SK-N-SH (cell line): ENCODE measurements at regions not wholly inside any gene's neighbourhood (a gene's known extent, or its start where the extent isn't known, plus 50 kb on each side); places are given as distances from the start of the nearest gene placed in this dataset.

Experiments
- CTCF ChIA-PET: fragments of 300-600, 350-600 bp; formaldehyde crosslinking; extraction: SDS; loops from one replicate; lab custom pipeline; 2021; lab: Yijun Ruan, JAX
- POLR2A ChIA-PET: fragments of 350-600 bp; sonication (Branson Sonifier 250); formaldehyde crosslinking; extraction: SDS; loops from one replicate; lab custom pipeline; 2020; ENCODE audit warnings: antibody characterized with exemption, inconsistent platforms; lab: Yijun Ruan, JAX
- DNase-seq: peaks from one replicate; pipeline ENCODE4 v3.0.0; 2012
- H2AFZ ChIP-seq: fragments of 200-600 bp; sonication (generic); 2 replicates; pipeline ENCODE4 v1.8.1; 2016; ENCODE audit warnings: antibody characterized with exemption, mild to moderate bottlenecking, low read depth
- H3F3A ChIP-seq: fragments of 200-600 bp; sonication (generic); replicated peaks from 2 replicates; pipeline ENCODE3; 2016; ENCODE audit warnings: antibody characterized with exemption, mild to moderate bottlenecking; ENCODE audit not compliant: insufficient read depth
- H3K27ac ChIP-seq, 2 experiments: fragments of 200-500 bp in 1 of 2; fragments of 200-600 bp in 1 of 2; sonication (Bioruptor generic) in 1 of 2; sonication (generic), shearing (Covaris generic) in 1 of 2; 2 replicates each; pipeline versions ENCODE4 v1.5.1 to v1.6.1; 2014 to 2016; ENCODE audit warnings: low read depth in 2 of 2, inconsistent platforms in 1 of 2, low read length in 1 of 2, mild to moderate bottlenecking in 1 of 2, mixed read lengths in 1 of 2
- H3K27me3 ChIP-seq: fragments of 200-600 bp; sonication (generic), shearing (Covaris generic); 2 replicates; pipeline ENCODE4 v1.6.1; 2016; ENCODE audit warnings: mixed run types; ENCODE audit not compliant: insufficient read depth
- H3K36me3 ChIP-seq, 2 experiments: fragments of 200-500 bp in 1 of 2; fragments of 200-600 bp in 1 of 2; sonication (Bioruptor generic) in 1 of 2; sonication (generic) in 1 of 2; replicated peaks in 1 of 2; 2 replicates each; pipeline versions ENCODE3 to v1.5.1; 2014 to 2016; ENCODE audit warnings: low read length in 1 of 2, mild to moderate bottlenecking in 1 of 2; ENCODE audit not compliant: insufficient read depth in 2 of 2, control insufficient read depth in 1 of 2
- H3K4me1 ChIP-seq, 2 experiments: fragments of 200-500 bp in 1 of 2; fragments of 200-600 bp in 1 of 2; sonication (Bioruptor generic) in 1 of 2; sonication (generic), shearing (Covaris generic) in 1 of 2; 2 replicates each; pipeline versions ENCODE4 v1.5.1 to v1.6.1; 2014 to 2016; ENCODE audit warnings: low read depth in 1 of 2, low read length in 1 of 2, mixed run types in 1 of 2; ENCODE audit not compliant: insufficient read depth in 2 of 2, control insufficient read depth in 1 of 2
- H3K4me2 ChIP-seq: fragments of 200-600 bp; sonication (generic), shearing (Covaris generic); 2 replicates; pipeline ENCODE4 v1.6.1; 2017; ENCODE audit warnings: mixed run types
- H3K4me3 ChIP-seq, 2 experiments: fragments of 200-500 bp in 1 of 2; fragments of 200-600 bp in 1 of 2; sonication (Bioruptor generic) in 1 of 2; sonication (generic), shearing (Covaris generic) in 1 of 2; 2 replicates each; pipeline versions ENCODE4 v1.5.1 to v1.8.1; 2014 to 2016; ENCODE audit warnings: low read depth in 2 of 2, inconsistent platforms in 1 of 2, low read length in 1 of 2, mild to moderate bottlenecking in 1 of 2, mixed read lengths in 1 of 2, moderate library complexity in 1 of 2
- H3K79me2 ChIP-seq: fragments of 200-600 bp; sonication (generic); 2 replicates; pipeline ENCODE4 v1.8.1; 2017; ENCODE audit warnings: mild to moderate bottlenecking; ENCODE audit not compliant: insufficient read depth
- H3K9ac ChIP-seq: fragments of 200-600 bp; sonication (generic); 2 replicates; pipeline ENCODE4 v1.6.1; 2017; ENCODE audit warnings: mixed run types
- H3K9me2 ChIP-seq: fragments of 200-600 bp; sonication (generic); 2 replicates; pipeline ENCODE4 v1.6.1; 2017; ENCODE audit warnings: mixed run types
- H3K9me3 ChIP-seq: fragments of 200-600 bp; sonication (generic); 2 replicates; pipeline ENCODE4 v1.6.1; 2017; ENCODE audit warnings: mixed run types, mild to moderate bottlenecking, moderate library complexity
- H4K20me1 ChIP-seq: fragments of 200-600 bp; sonication (generic); 2 replicates; pipeline ENCODE4 v1.6.1; 2017; ENCODE audit warnings: mild to moderate bottlenecking, mixed run types; ENCODE audit not compliant: insufficient read depth
- CHD2 ChIP-seq: fragments of 150-350 bp; IDR thresholded peaks from 2 replicates; pipeline ENCODE4 v1.6.1; 2018; ENCODE audit warnings: low read length; ENCODE audit not compliant: partially characterized antibody
- CTCF ChIP-seq: fragments of 200-600 bp; sonication (generic); IDR thresholded peaks from 2 replicates; pipeline ENCODE4 v1.6.1; 2017; ENCODE audit warnings: antibody characterized with exemption, mild to moderate bottlenecking, moderate library complexity
- EZH2phosphoT487 ChIP-seq: fragments of 200-600 bp; sonication (generic); IDR thresholded peaks from 2 replicates; pipeline ENCODE4 v1.6.1; 2017; ENCODE audit warnings: low read depth, mixed run types, mild to moderate bottlenecking, antibody characterized with exemption, moderate library complexity, borderline replicate concordance
- FOSL2 ChIP-seq: IDR thresholded peaks from 2 replicates; pipeline ENCODE4 v1.4.0; 2012; ENCODE audit warnings: low read depth, mild to moderate bottlenecking, moderate library complexity, borderline replicate concordance
- FOXM1 ChIP-seq: IDR thresholded peaks from 2 replicates; pipeline ENCODE4 v1.4.0; 2012; ENCODE audit warnings: low read depth, mild to moderate bottlenecking
- MAX ChIP-seq: IDR thresholded peaks from 2 replicates; pipeline ENCODE4 v1.4.0; 2012; ENCODE audit warnings: low read depth
- NFIC ChIP-seq: IDR thresholded peaks from 2 replicates; pipeline ENCODE4 v1.4.0; 2012; ENCODE audit warnings: borderline replicate concordance
- NRF1 ChIP-seq: IDR thresholded peaks from 2 replicates; pipeline ENCODE4 v1.6.1; 2012; ENCODE audit warnings: low read depth, mild to moderate bottlenecking, low read length
- POLR2AphosphoS5 ChIP-seq: IDR thresholded peaks from 2 replicates; pipeline ENCODE4 v1.6.1; 2012; ENCODE audit warnings: low read depth, low read length
- RAD21 ChIP-seq: IDR thresholded peaks from 2 replicates; pipeline ENCODE4 v1.6.1; 2012; ENCODE audit warnings: mild to moderate bottlenecking, low read length
- RCOR1 ChIP-seq: fragments of 150-350 bp; IDR thresholded peaks from 2 replicates; pipeline ENCODE4 v1.6.1; 2017; ENCODE audit warnings: antibody characterized with exemption, low read length
- RFX5 ChIP-seq: IDR thresholded peaks from 2 replicates; pipeline ENCODE4 v1.6.1; 2012; ENCODE audit warnings: mild to moderate bottlenecking, improper control_type of control experiment, low read length
- RXRA ChIP-seq: IDR thresholded peaks from 2 replicates; pipeline ENCODE4 v1.4.0; 2012; ENCODE audit warnings: low read depth, mild to moderate bottlenecking, borderline replicate concordance
- TAF1 ChIP-seq: IDR thresholded peaks from 2 replicates; pipeline ENCODE4 v1.6.1; 2012; ENCODE audit warnings: low read depth, mild to moderate bottlenecking, low read length, moderate library complexity, borderline replicate concordance
- TCF12 ChIP-seq: IDR thresholded peaks from 2 replicates; pipeline ENCODE4 v1.4.0; 2012
- TEAD4 ChIP-seq: IDR thresholded peaks from 2 replicates; pipeline ENCODE4 v1.4.0; 2012; ENCODE audit warnings: mild to moderate bottlenecking, borderline replicate concordance; ENCODE audit not compliant: insufficient read depth
- USF2 ChIP-seq: fragments of 150-350 bp; IDR thresholded peaks from 2 replicates; pipeline ENCODE4 v1.6.1; 2017; ENCODE audit warnings: antibody characterized with exemption, low read length, low read depth, borderline replicate concordance
- WGBS: methylation state at CpG from one replicate; pipeline ENCODE4 v1.1.6; 2017; ENCODE audit warnings: low lambda C conversion rate; 5-methylcytosine and 5-hydroxymethylcytosine counted together

- no peaks in the 10 kb centered on the region for H3K36me3 ChIP-seq
- H3K27ac ChIP-seq: no peak overlapping the region
- no peaks in the 10 kb centered on the region for H3F3A ChIP-seq
- no peak for DNase-seq
- H3K9me3 ChIP-seq: no peaks in the 10 kb centered on the region
- 14% methylated on average over 1 of the region's 1 CpG for WGBS
- H2AFZ ChIP-seq: no peak overlapping the region
- no peaks in the 10 kb centered on the region for H3K79me2 ChIP-seq
- H4K20me1 ChIP-seq: no peaks in the 10 kb centered on the region
- no peaks in the 10 kb centered on the region for H3K9me2 ChIP-seq
- peaks cover under 1% of the 10 kb centered on the region; the same call in 1 of the 2 replicates for H3K27me3 ChIP-seq
- ChIA-PET POLR2A (no interaction called here), CTCF (interaction anchor here (0.7 kb wide), 1 partner anchor 469 kb away, joined by 4 read pairs; no protein-coding TSS in a partner anchor)
- no peak overlapping the region for H3K4me3 ChIP-seq
- H3K4me2 ChIP-seq: no peak overlapping the region
- no peak overlapping the region for H3K9ac ChIP-seq
- TF ChIP-seq RXRA (no peak), RCOR1 (no peak), RFX5 (no peak), CHD2 (no peak), EZH2phosphoT487 (no peak), RAD21 (no peak), FOXM1 (no peak), TAF1 (no peak), NFIC (no peak)
- no peaks in the 10 kb centered on the region for H3K4me1 ChIP-seq
Measured at GRCh38 chr14:26744903-26745302, 147.1 kb upstream of the NOVA1 start.

- no peak overlapping the region for H3K4me2 ChIP-seq
- no peaks in the 10 kb centered on the region for H3K36me3 ChIP-seq
- no peaks in the 10 kb centered on the region; the same call in 1 of the 2 replicates for H3K27me3 ChIP-seq
- ChIA-PET CTCF (no interaction called here), POLR2A (no interaction called here)
- no peak for DNase-seq
- no peaks in the 10 kb centered on the region for H3K79me2 ChIP-seq
- H3K9ac ChIP-seq: no peak overlapping the region
- H4K20me1 ChIP-seq: no peaks in the 10 kb centered on the region
- H2AFZ ChIP-seq: no peak overlapping the region
- H3K4me3 ChIP-seq: no peak overlapping the region
- no peaks in the 10 kb centered on the region for H3K4me1 ChIP-seq
- WGBS: 15% methylated on average over 6 of the region's 9 CpGs
- no peak overlapping the region for H3K27ac ChIP-seq
- TF ChIP-seq POLR2AphosphoS5: no peak
- TF ChIP-seq FOXM1: no peak
- TF ChIP-seq TCF12: no peak
- TF ChIP-seq CTCF: no peak
- TF ChIP-seq USF2: no peak
- TF ChIP-seq RXRA: no peak
- TF ChIP-seq TEAD4: no peak
- TF ChIP-seq RAD21: no peak
- no peak for TF ChIP-seq MAX
- no peak for TF ChIP-seq FOSL2
- TF ChIP-seq NRF1: no peak
- H3F3A ChIP-seq: no peaks in the 10 kb centered on the region
- no peaks in the 10 kb centered on the region for H3K9me2 ChIP-seq
- H3K9me3 ChIP-seq: no peaks in the 10 kb centered on the region
Measured at GRCh38 chr14:26761532-26761931, 163.7 kb upstream of the NOVA1 start.
